ENCODE measurements at regions not wholly inside any gene's neighbourhood (a gene's known extent, or its start where the extent isn't known, plus 50 kb on each side); places are given as distances from the start of the nearest gene placed in this dataset.

DNA sequence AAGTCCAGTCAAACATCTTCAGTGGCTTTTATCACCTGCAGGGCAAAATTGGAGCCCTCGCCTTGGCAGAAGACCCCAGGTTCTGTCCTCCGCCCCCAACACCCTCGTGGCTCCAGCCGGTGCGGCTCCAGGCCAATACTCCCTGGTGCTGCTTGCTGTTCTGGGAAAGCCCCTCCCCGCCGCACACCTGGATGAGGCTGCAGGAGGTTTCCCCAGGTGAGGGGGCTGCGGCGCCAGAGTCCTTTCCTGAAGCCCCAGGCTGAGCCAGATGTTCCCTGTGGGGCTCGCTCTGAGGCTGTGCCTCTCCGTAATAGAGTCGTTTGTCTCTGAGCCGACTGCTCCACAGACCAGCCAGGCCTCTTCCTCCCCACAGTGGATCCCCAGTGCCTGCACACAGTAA lies 375.4 kb upstream of the IRX1 start:
- Histone ChIP-seq H2BK20ac (ENCODE audit: low read length) (no peak overlapping the region), H3K27me3 (replicated peaks in 1 of 4; ENCODE audit: control insufficient read depth in 3 of 4, extremely low read depth in 1 of 4, insufficient read depth in 3 of 4, low read length in 3 of 4) (no peaks in the 10 kb centered on the region), H3K4me3 (ENCODE audit: extremely low read depth in 1 of 4, insufficient read depth in 2 of 4, low read depth in 3 of 4, low read length in 4 of 4) (no peak overlapping the region), H2AFZ (ENCODE audit: low read length) (no peak overlapping the region), H3K23me2 (ENCODE audit: low read depth, low read length) (no peaks in the 10 kb centered on the region), H4K20me1 (replicated peaks in 1 of 2; ENCODE audit: control insufficient read depth in 1 of 2, insufficient read depth in 2 of 2, low read length in 2 of 2) (no peaks in the 10 kb centered on the region), H2BK5ac (ENCODE audit: low read depth, low read length) (no peak overlapping the region), H2BK15ac (ENCODE audit: low read length) (no peak overlapping the region), H3K4me1 (replicated peaks in 1 of 4; ENCODE audit: control insufficient read depth in 3 of 4, insufficient read depth in 4 of 4, low read length in 3 of 4) (no peaks in the 10 kb centered on the region), H3K4me2 (ENCODE audit: insufficient read depth in 1 of 2, low read depth in 2 of 2, low read length in 2 of 2) (no peak overlapping the region), H3K27ac (ENCODE audit: low read depth, low read length) (no peak overlapping the region), H4K8ac (ENCODE audit: extremely low read depth, insufficient read depth, low read length) (no peak overlapping the region), H3K79me2 (ENCODE audit: control insufficient read depth in 1 of 2, insufficient read depth in 2 of 2, low read length in 2 of 2) (no peaks in the 10 kb centered on the region), H3K56ac (replicated peaks; ENCODE audit: insufficient read length, low read depth, low read length) (no peak overlapping the region), H2AK5ac (ENCODE audit: low read depth, low read length) (no peak overlapping the region), H2BK120ac (replicated peaks; ENCODE audit: low read depth, low read length) (no peak overlapping the region), H2BK12ac (ENCODE audit: low read depth, low read length) (no peak overlapping the region), H3K9me3 (ENCODE audit: insufficient read depth in 2 of 2, low read depth in 1 of 2, low read length in 1 of 2) (no peaks in the 10 kb centered on the region), H4K91ac (replicated peaks; ENCODE audit: insufficient read length, low read length) (peak overlapping the region; percentile 62), H3K4ac (replicated peaks; ENCODE audit: insufficient read length, low read depth, low read length) (no peak overlapping the region), H3K14ac (ENCODE audit: insufficient read length) (no peak overlapping the region), H3K79me1 (ENCODE audit: low read depth, low read length) (no peaks in the 10 kb centered on the region), H3K9ac (replicated peaks in 1 of 4; ENCODE audit: extremely low read depth in 1 of 4, low read depth in 3 of 4, low read length in 3 of 4) (no peak overlapping the region), H3K36me3 (ENCODE audit: control insufficient read depth in 2 of 4, insufficient read depth in 4 of 4, low read length in 3 of 4) (no peaks in the 10 kb centered on the region), H3K23ac (ENCODE audit: insufficient read length) (no peak overlapping the region), H3K18ac (ENCODE audit: extremely low read depth, low read length) (no peak overlapping the region), H4K5ac (ENCODE audit: insufficient read length, low read depth, low read length) (no peak overlapping the region)
- FAIRE-seq = no peak
- no peak for DNase-seq (ENCODE audit: low read depth in 1 of 2, low spot score in 2 of 2)
- TF ChIP-seq BCL11A (IDR thresholded peaks at IDR 0.05; ENCODE audit: low read depth in 2 of 2, low read length in 2 of 2) = no peak
- TF ChIP-seq POLR2AphosphoS5 (IDR thresholded peaks at IDR 0.05; ENCODE audit: low read depth, low read length) = no peak
- no peak for TF ChIP-seq NRF1 (IDR thresholded peaks at IDR 0.05; ENCODE audit: low read depth, low read length)
- no peak for TF ChIP-seq TCF12 (IDR thresholded peaks at IDR 0.05; ENCODE audit: low read depth, low read length)
- TF ChIP-seq TBP (IDR thresholded peaks at IDR 0.05; ENCODE audit: low read depth, low read length) = no peak
- TF ChIP-seq POU5F1 (IDR thresholded peaks at IDR 0.05; ENCODE audit: low read depth, low read length) = no peak
- TF ChIP-seq CBX8 (IDR thresholded peaks at IDR 0.05; ENCODE audit: borderline replicate concordance, low read depth, low read length) = no peak
- TF ChIP-seq SP1 (IDR thresholded peaks at IDR 0.05; ENCODE audit: low read depth, low read length) = no peak
- TF ChIP-seq EP300 (IDR thresholded peaks at IDR 0.05; ENCODE audit: borderline replicate concordance in 1 of 2, low read depth in 2 of 2, low read length in 2 of 2) = no peak
- TF ChIP-seq CHD1 (IDR thresholded peaks at IDR 0.05; ENCODE audit: low read depth, low read length) = no peak
- no peak for TF ChIP-seq CHD2 (IDR thresholded peaks at IDR 0.05; ENCODE audit: low read length)
- TF ChIP-seq SUZ12 (IDR thresholded peaks at IDR 0.05; ENCODE audit: low read length) = no peak
- no peak for TF ChIP-seq KDM4A (IDR thresholded peaks at IDR 0.05; ENCODE audit: low read depth, low read length, severe bottlenecking)
- no peak for TF ChIP-seq RBBP5 (IDR thresholded peaks at IDR 0.05; ENCODE audit: borderline replicate concordance, low read depth, low read length)
- TF ChIP-seq BACH1 (IDR thresholded peaks at IDR 0.05; ENCODE audit: low read length) = no peak
- no peak for TF ChIP-seq MAFK (IDR thresholded peaks at IDR 0.05; ENCODE audit: low read depth, low read length)
- CTCF ChIA-PET (ENCODE audit: partially characterized antibody) = no interaction called here
- WGBS, 2 experiments (ENCODE audit: extremely low coverage in 1 of 2, insufficient coverage in 1 of 2, insufficient read length in 1 of 2, insufficient replicate concordance in 2 of 2, low coverage in 1 of 2, low lambda C conversion rate in 2 of 2, missing lambda C conversion rate in 1 of 2) = 87% methylated on average over 13 of the region's 13 CpGs; no CpG with 5 or more reads in 1 of the 2 experiments
- POLR2A ChIA-PET (ENCODE audit: partially characterized antibody) = no interaction called here
